ENCODE measurements at regions not wholly inside any gene's neighbourhood (a gene's known extent, or its start where the extent isn't known, plus 50 kb on each side); places are given as distances from the start of the nearest gene placed in this dataset.

DNA sequence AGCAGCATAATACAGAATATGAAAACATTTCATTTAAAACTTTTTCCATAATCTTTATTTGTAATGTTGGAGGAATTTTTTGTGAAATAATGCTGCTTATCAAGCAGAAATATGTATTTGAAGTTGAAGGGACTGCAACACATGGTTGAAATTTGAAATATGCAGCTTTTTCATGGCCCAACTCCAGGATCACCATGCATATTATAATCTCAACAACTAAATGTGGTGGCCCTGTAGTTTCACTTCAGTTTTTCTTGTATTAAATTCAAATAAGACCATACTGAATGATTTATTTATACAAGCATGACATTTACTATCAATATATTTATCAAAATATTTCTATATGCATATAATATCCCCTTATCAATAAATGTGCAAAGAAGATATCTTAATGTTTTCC, 157.7 kb upstream of the LHX8 start:
- H3K9ac ChIP-seq (ENCODE audit: control insufficient read depth, insufficient read depth, low read length) = no peak overlapping the region
- CTCF ChIA-PET = no interaction called here

More for the DNA sequence above, 157.7 kb upstream of the LHX8 start:
- no peak for DNase-seq (ENCODE audit: low read depth, low spot score)
- H3K36me3 ChIP-seq (ENCODE audit: control insufficient read depth in 2 of 2, insufficient read depth in 2 of 2, low read length in 1 of 2) = no peaks in the 10 kb centered on the region
- no peak overlapping the region for H3K4me3 ChIP-seq
- no peaks in the 10 kb centered on the region for H3K79me2 ChIP-seq (ENCODE audit: control insufficient read depth, insufficient read depth, low read length)
- intact Hi-C loops (cut with micrococcal nuclease; ENCODE audit: unreplicated experiment) (no loop called here), in situ Hi-C loops (cut with MboI) (no loop called here)
- RAD21 ChIA-PET (ENCODE audit: unreplicated experiment) = no interaction called here
- no peaks in the 10 kb centered on the region for H3K27me3 ChIP-seq (replicated peaks in 1 of 2; ENCODE audit: control insufficient read depth in 2 of 2, insufficient read depth in 2 of 2, low read length in 1 of 2)
- TF ChIP-seq JUND (IDR thresholded peaks at IDR 0.05; ENCODE audit: low read depth, low read length) = no peak
- TF ChIP-seq, protein P1, sequence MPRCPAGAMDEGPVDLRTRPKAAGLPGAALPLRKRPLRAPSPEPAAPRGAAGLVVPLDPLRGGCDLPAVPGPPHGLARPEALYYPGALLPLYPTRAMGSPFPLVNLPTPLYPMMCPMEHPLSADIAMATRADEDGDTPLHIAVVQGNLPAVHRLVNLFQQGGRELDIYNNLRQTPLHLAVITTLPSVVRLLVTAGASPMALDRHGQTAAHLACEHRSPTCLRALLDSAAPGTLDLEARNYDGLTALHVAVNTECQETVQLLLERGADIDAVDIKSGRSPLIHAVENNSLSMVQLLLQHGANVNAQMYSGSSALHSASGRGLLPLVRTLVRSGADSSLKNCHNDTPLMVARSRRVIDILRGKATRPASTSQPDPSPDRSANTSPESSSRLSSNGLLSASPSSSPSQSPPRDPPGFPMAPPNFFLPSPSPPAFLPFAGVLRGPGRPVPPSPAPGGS (IDR thresholded peaks at IDR 0.05; ENCODE audit: borderline replicate concordance, insufficient read depth, low read depth, low read length, poor library complexity, severe bottlenecking) = no peak
- TF ChIP-seq, protein P2, sequence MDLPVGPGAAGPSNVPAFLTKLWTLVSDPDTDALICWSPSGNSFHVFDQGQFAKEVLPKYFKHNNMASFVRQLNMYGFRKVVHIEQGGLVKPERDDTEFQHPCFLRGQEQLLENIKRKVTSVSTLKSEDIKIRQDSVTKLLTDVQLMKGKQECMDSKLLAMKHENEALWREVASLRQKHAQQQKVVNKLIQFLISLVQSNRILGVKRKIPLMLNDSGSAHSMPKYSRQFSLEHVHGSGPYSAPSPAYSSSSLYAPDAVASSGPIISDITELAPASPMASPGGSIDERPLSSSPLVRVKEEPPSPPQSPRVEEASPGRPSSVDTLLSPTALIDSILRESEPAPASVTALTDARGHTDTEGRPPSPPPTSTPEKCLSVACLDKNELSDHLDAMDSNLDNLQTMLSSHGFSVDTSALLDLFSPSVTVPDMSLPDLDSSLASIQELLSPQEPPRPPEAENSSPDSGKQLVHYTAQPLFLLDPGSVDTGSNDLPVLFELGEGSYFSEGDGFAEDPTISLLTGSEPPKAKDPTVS (IDR thresholded peaks at IDR 0.05; ENCODE audit: low read depth, low read length) = no peak
- TF ChIP-seq POLR2A (IDR thresholded peaks at IDR 0.05; ENCODE audit: low read depth, low read length) = no peak
- TF ChIP-seq FOXK2 (IDR thresholded peaks at IDR 0.05) = no peak
- TF ChIP-seq, protein P3, sequence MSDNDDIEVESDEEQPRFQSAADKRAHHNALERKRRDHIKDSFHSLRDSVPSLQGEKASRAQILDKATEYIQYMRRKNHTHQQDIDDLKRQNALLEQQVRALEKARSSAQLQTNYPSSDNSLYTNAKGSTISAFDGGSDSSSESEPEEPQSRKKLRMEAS (IDR thresholded peaks at IDR 0.05; ENCODE audit: low read depth, low read length) = no peak
- TF ChIP-seq FOXM1 (IDR thresholded peaks at IDR 0.05; ENCODE audit: low read depth, low read length) = no peak
- no peak for TF ChIP-seq TCF12 (IDR thresholded peaks at IDR 0.05; ENCODE audit: low read depth, low read length)
- TF ChIP-seq, protein P4, sequence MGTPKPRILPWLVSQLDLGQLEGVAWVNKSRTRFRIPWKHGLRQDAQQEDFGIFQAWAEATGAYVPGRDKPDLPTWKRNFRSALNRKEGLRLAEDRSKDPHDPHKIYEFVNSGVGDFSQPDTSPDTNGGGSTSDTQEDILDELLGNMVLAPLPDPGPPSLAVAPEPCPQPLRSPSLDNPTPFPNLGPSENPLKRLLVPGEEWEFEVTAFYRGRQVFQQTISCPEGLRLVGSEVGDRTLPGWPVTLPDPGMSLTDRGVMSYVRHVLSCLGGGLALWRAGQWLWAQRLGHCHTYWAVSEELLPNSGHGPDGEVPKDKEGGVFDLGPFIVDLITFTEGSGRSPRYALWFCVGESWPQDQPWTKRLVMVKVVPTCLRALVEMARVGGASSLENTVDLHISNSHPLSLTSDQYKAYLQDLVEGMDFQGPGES (IDR thresholded peaks at IDR 0.05) = no peak
- TF ChIP-seq, protein P5, sequence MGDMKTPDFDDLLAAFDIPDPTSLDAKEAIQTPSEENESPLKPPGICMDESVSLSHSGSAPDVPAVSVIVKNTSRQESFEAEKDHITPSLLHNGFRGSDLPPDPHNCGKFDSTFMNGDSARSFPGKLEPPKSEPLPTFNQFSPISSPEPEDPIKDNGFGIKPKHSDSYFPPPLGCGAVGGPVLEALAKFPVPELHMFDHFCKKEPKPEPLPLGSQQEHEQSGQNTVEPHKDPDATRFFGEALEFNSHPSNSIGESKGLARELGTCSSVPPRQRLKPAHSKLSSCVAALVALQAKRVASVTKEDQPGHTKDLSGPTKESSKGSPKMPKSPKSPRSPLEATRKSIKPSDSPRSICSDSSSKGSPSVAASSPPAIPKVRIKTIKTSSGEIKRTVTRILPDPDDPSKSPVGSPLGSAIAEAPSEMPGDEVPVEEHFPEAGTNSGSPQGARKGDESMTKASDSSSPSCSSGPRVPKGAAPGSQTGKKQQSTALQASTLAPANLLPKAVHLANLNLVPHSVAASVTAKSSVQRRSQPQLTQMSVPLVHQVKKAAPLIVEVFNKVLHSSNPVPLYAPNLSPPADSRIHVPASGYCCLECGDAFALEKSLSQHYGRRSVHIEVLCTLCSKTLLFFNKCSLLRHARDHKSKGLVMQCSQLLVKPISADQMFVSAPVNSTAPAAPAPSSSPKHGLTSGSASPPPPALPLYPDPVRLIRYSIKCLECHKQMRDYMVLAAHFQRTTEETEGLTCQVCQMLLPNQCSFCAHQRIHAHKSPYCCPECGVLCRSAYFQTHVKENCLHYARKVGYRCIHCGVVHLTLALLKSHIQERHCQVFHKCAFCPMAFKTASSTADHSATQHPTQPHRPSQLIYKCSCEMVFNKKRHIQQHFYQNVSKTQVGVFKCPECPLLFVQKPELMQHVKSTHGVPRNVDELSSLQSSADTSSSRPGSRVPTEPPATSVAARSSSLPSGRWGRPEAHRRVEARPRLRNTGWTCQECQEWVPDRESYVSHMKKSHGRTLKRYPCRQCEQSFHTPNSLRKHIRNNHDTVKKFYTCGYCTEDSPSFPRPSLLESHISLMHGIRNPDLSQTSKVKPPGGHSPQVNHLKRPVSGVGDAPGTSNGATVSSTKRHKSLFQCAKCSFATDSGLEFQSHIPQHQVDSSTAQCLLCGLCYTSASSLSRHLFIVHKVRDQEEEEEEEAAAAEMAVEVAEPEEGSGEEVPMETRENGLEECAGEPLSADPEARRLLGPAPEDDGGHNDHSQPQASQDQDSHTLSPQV (IDR thresholded peaks at IDR 0.05) = no peak
- TF ChIP-seq IKZF2 (IDR thresholded peaks at IDR 0.05) = no peak
- no peak for TF ChIP-seq SIN3A (IDR thresholded peaks at IDR 0.05; ENCODE audit: low read depth, low read length)
- no peak for TF ChIP-seq MYB (IDR thresholded peaks at IDR 0.05; ENCODE audit: borderline replicate concordance, low read depth, low read length)
- no peak overlapping the region for H3K27ac ChIP-seq (ENCODE audit: control insufficient read depth, insufficient read depth)
- FAIRE-seq = no peak
- H4K20me1 ChIP-seq (ENCODE audit: control insufficient read depth, insufficient read depth) = no peaks in the 10 kb centered on the region
- SMC1A ChIA-PET (ENCODE audit: uncharacterized antibody, unreplicated experiment) = no interaction called here
- H3K4me1 ChIP-seq (ENCODE audit: control insufficient read depth, insufficient read depth, low read length) = no peaks in the 10 kb centered on the region
- no peak overlapping the region for H2AFZ ChIP-seq (ENCODE audit: control insufficient read depth, low read depth, low read length)
- POLR2A ChIA-PET = no interaction called here
- no peak for ATAC-seq
- no TSS peak for BruUV-seq (replicated peaks)
- H3K9me3 ChIP-seq (replicated peaks; ENCODE audit: control insufficient read depth, insufficient read depth, low read length) = no peaks in the 10 kb centered on the region
- no peak overlapping the region for H3K4me2 ChIP-seq (ENCODE audit: control insufficient read depth, insufficient read depth)

Measured in GM12878 (cell line).